HepG2 (cell line): ENCODE measurements at regions not wholly inside any gene's neighbourhood (a gene's known extent, or its start where the extent isn't known, plus 50 kb on each side); places are given as distances from the start of the nearest gene placed in this dataset.

Source experiments
- ATAC-seq: fragments of 200-7000 bp; cut with Tn5 transposase; 3 replicates; pipeline ENCODE4 v1.9.1; 2020; ENCODE audit warnings: mild to moderate bottlenecking, moderate library complexity
- BruUV-seq: library from RNA; stranded (reverse); fragments of 400-500 nt; replicated peaks from 2 replicates; lab custom pipeline; 2021; lab: Mats Ljungman, UMichigan
- CTCF ChIA-PET: fragments of 300-600 bp; formaldehyde crosslinking; extraction: SDS; loops from one replicate; lab custom pipeline; 2021; ENCODE audit warnings: low total read pairs, inconsistent platforms, low intra/inter-chr PET ratio; lab: Yijun Ruan, JAX
- POLR2A ChIA-PET: fragments of 350-600 bp; sonication (Branson Sonifier 250); formaldehyde crosslinking; loops from one replicate; lab custom pipeline; 2020; ENCODE audit warnings: antibody characterized with exemption, inconsistent platforms; lab: Yijun Ruan, JAX
- DNase-seq: peaks from one replicate; pipeline ENCODE4 v3.0.0-alpha.2; 2015; ENCODE audit warnings: low spot score
- FAIRE-seq: peaks from 3 replicates; lab custom pipeline; 2011; peaks lifted over from hg19 to GRCh38; lab: Jason Lieb, UNC
- H2AFZ ChIP-seq: one replicate; pipeline ENCODE4 v1.6.1; 2011; ENCODE audit warnings: low read length, inconsistent platforms
- H3K27ac ChIP-seq: fragments of 300-600 bp; 3 replicates; pipeline ENCODE4 v1.8.0; 2011; ENCODE audit warnings: mixed run types, mild to moderate bottlenecking, mixed read lengths, low read length, inconsistent platforms; ENCODE audit not compliant: insufficient read depth; ENCODE audit errors: extremely low read length
- H3K27me3 ChIP-seq, 2 experiments: fragments of 200-600 bp in 1 of 2; 2 replicates in 1 of 2; 3 replicates in 1 of 2; pipeline versions ENCODE4 v1.6.0 to v1.8.0; 2011; ENCODE audit warnings: low read length in 2 of 2, mild to moderate bottlenecking in 2 of 2, moderate library complexity in 2 of 2, inconsistent platforms in 1 of 2; ENCODE audit not compliant: insufficient read depth in 2 of 2, control insufficient read depth in 1 of 2
- H3K36me3 ChIP-seq, 2 experiments: fragments of 200-600 bp in 1 of 2; replicated peaks in 1 of 2; 2 replicates in 1 of 2; 3 replicates in 1 of 2; pipeline versions ENCODE4 v1.5.1 to v1.8.0; 2011; ENCODE audit warnings: low read length in 2 of 2, inconsistent platforms in 1 of 2; ENCODE audit not compliant: insufficient read depth in 2 of 2, control insufficient read depth in 1 of 2
- H3K4me1 ChIP-seq: 2 replicates; pipeline ENCODE4 v1.5.1; 2012; ENCODE audit warnings: low read length, inconsistent platforms; ENCODE audit not compliant: insufficient read depth
- H3K4me2 ChIP-seq: 2 replicates; pipeline ENCODE4 v1.6.0; 2011; ENCODE audit warnings: low read depth, low read length, inconsistent platforms
- H3K4me3 ChIP-seq, 3 experiments: fragments of 200-600 bp in 1 of 3; sonication (generic), shearing (Covaris generic) in 1 of 3; replicated peaks in 1 of 3; 2 replicates each; pipeline ENCODE4 v1.5.1; 2011 to 2016; ENCODE audit warnings: low read length in 3 of 3, inconsistent platforms in 2 of 3, low read depth in 2 of 3, mild to moderate bottlenecking in 2 of 3, control low read depth in 1 of 3, mixed read lengths in 1 of 3; ENCODE audit not compliant: insufficient read depth in 1 of 3
- H3K79me2 ChIP-seq: one replicate; pipeline ENCODE4 v1.6.1; 2011; ENCODE audit warnings: low read length, inconsistent platforms; ENCODE audit not compliant: insufficient read depth
- H3K9ac ChIP-seq: 2 replicates; pipeline ENCODE4 v1.6.0; 2011; ENCODE audit warnings: mild to moderate bottlenecking, low read depth, low read length, inconsistent platforms; ENCODE audit not compliant: insufficient read depth
- H3K9me3 ChIP-seq: 2 replicates; pipeline ENCODE4 v1.5.1; 2012; ENCODE audit warnings: mild to moderate bottlenecking, low read length
- H4K20me1 ChIP-seq: 2 replicates; pipeline ENCODE4 v1.6.0; 2011; ENCODE audit warnings: inconsistent platforms, mild to moderate bottlenecking, low read length, moderate library complexity; ENCODE audit not compliant: insufficient read depth
- HNRNPUL1 ChIP-seq: fragments of 200-400 bp; formaldehyde crosslinking; IDR thresholded peaks from 2 replicates; pipeline ENCODE4 v1.6.1; 2017; ENCODE audit warnings: low read depth, mild to moderate bottlenecking, low read length, moderate library complexity
- MTA1 ChIP-seq: sonication (generic); formaldehyde crosslinking; IDR thresholded peaks from 2 replicates; pipeline ENCODE4 v1.4.0; 2020; ENCODE audit warnings: missing genetic modification reagents, mild to moderate bottlenecking, borderline replicate concordance
- RAD21 ChIP-seq: fragments of 450-650 bp; formaldehyde crosslinking; IDR thresholded peaks from 2 replicates; pipeline ENCODE4 v1.5.0; 2020; ENCODE audit warnings: mild to moderate bottlenecking
- RFX1 ChIP-seq: fragments of 450-650 bp; IDR thresholded peaks from 2 replicates; pipeline ENCODE4 v1.6.1; 2017
- RFX5 ChIP-seq: IDR thresholded peaks from 2 replicates; pipeline ENCODE4 v1.6.1; 2011; ENCODE audit warnings: low read depth, low read length, improper control_type of control experiment
- RORA ChIP-seq: sonication (generic); formaldehyde crosslinking; IDR thresholded peaks from 2 replicates; pipeline ENCODE4 v1.5.0; 2020; ENCODE audit warnings: mild to moderate bottlenecking, missing genetic modification reagents, moderate library complexity
- SOX5 ChIP-seq: IDR thresholded peaks from 2 replicates; pipeline ENCODE4 v1.6.1; 2016; ENCODE audit warnings: borderline replicate concordance
- ZNF3 ChIP-seq: IDR thresholded peaks from 2 replicates; pipeline ENCODE4 v1.7.0; 2017; ENCODE audit warnings: inconsistent platforms
- ZNF619 ChIP-seq: sonication (generic); formaldehyde crosslinking; IDR thresholded peaks from 2 replicates; pipeline ENCODE4 v1.4.0; 2020; ENCODE audit warnings: mild to moderate bottlenecking, missing genetic modification reagents
- ZNF629 ChIP-seq: sonication (generic); formaldehyde crosslinking; conservative IDR thresholded peaks from 2 replicates; pipeline ENCODE4 v1.5.0; 2020; ENCODE audit warnings: missing genetic modification reagents
- ZNF713 ChIP-seq: sonication (generic); formaldehyde crosslinking; IDR thresholded peaks from 2 replicates; pipeline ENCODE4 v1.4.0; 2020; ENCODE audit warnings: mild to moderate bottlenecking, missing genetic modification reagents
- ZNF761 ChIP-seq: sonication (generic); formaldehyde crosslinking; conservative IDR thresholded peaks from 2 replicates; pipeline ENCODE4 v1.4.0; 2020; ENCODE audit warnings: mild to moderate bottlenecking, missing genetic modification reagents
- ZSCAN30 ChIP-seq: sonication (generic); formaldehyde crosslinking; IDR thresholded peaks from 2 replicates; pipeline ENCODE4 v1.5.0; 2020; ENCODE audit warnings: mild to moderate bottlenecking, missing genetic modification reagents
- WGBS: methylation state at CpG from one replicate; pipeline ENCODE4 v1.1.6; 2017; ENCODE audit warnings: low lambda C conversion rate; 5-methylcytosine and 5-hydroxymethylcytosine counted together
- in situ Hi-C: cut with HindIII; loops from 2 replicates; pipeline ENCODE4 v1.10.0; 2017; ENCODE audit warnings: low pct_unique_long_range_greater_than_20kb; ENCODE audit not compliant: extremely low pct_ligation_motif_present
- intact Hi-C: fragments of 100-400 bp; cut with micrococcal nuclease; formaldehyde crosslinking; loops from one replicate; pipeline ENCODE4 v1.10.0; 2022; ENCODE audit not compliant: unreplicated experiment

DNA sequence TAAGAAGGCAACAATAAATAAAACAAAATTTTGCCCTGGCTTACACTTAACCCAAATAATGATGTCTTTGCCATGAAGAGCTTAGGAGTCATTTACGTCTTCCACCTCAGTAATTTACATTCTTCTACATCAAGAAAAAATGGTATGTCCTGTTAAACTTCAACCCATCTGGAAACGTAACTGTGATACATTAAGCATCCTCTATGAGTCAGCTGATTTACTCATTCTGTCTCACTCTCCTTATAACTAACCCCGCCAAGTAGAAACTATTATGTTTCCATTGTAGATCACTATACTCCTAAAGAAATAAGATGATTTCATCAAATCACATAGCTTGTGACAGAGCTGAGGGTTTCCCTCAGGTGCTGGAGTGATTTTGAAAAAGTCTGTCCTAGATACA is 330.7 kb downstream of the CDC14C start:
- no peak for TF ChIP-seq ZNF629 (CRISPR knock-in tag)
- TF ChIP-seq ZNF3 = no peak
- TF ChIP-seq RORA = no peak
- TF ChIP-seq RFX1 = no peak
- no TSS peak for BruUV-seq
- Histone ChIP-seq H3K9me3 (no peaks in the 10 kb centered on the region), H2AFZ (no peak overlapping the region), H3K27me3 (no peaks in the 10 kb centered on the region), H3K4me2 (no peak overlapping the region), H3K79me2 (no peaks in the 10 kb centered on the region), H3K4me3 (no peak overlapping the region), H3K4me1 (no peaks in the 10 kb centered on the region), H3K9ac (no peak overlapping the region), H3K27ac (no peak overlapping the region), H4K20me1 (no peaks in the 10 kb centered on the region), H3K36me3 (no peaks in the 10 kb centered on the region)
- ChIA-PET POLR2A (no interaction called here), CTCF (no interaction called here)
- no peak for FAIRE-seq
- no peak for ATAC-seq
- intact Hi-C loops = no loop called here
- WGBS = 13% methylated on average over 3 of the region's 3 CpGs
- DNase-seq = no peak
- in situ Hi-C loops = no loop called here

DNA sequence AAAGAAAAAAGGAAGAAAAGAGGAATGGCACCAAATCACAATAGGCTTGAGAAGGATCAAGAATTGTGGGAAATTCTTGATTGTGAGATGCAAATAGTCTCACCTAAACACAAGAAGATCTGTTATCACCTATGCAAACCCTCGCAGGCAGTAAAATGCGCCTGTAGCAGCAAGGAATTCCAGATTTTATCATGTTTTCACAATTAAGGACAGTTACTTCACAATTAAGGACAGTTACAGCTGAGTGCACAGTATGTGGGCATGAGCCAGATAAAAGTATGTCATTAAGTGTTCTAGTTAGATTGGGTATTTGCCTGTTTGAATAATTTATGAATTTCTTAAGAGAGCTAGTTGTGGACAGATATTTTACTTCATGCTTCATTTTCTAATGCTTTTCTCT is 336.2 kb downstream of the CDC14C start:
- Histone ChIP-seq H3K36me3 (no peaks in the 10 kb centered on the region), H3K9me3 (no peaks in the 10 kb centered on the region), H3K79me2 (no peaks in the 10 kb centered on the region), H3K9ac (no peak overlapping the region), H3K27me3 (no peaks in the 10 kb centered on the region), H3K4me3 (no peak overlapping the region), H3K4me2 (no peak overlapping the region), H4K20me1 (no peaks in the 10 kb centered on the region), H3K4me1 (no peaks in the 10 kb centered on the region), H3K27ac (no peak overlapping the region), H2AFZ (no peak overlapping the region)
- ChIA-PET CTCF (no interaction called here), POLR2A (no interaction called here)
- no peak for ATAC-seq
- FAIRE-seq = no peak
- no TSS peak for BruUV-seq
- no peak for DNase-seq
- in situ Hi-C loops = no loop called here
- intact Hi-C loops = no loop called here
- 0% methylated on average over 2 of the region's 2 CpGs for WGBS
- TF ChIP-seq ZNF619 (no peak), RAD21 (CRISPR knock-in tag) (no peak), ZSCAN30 (CRISPR knock-in tag) (no peak), ZNF713 (no peak), MTA1 (CRISPR knock-in tag) (no peak), ZNF761 (CRISPR knock-in tag) (no peak), RFX5 (no peak), HNRNPUL1 (no peak), SOX5 (CRISPR knock-in tag) (no peak)
